ENCODE measurements at regions not wholly inside any gene's neighbourhood (a gene's known extent, or its start where the extent isn't known, plus 50 kb on each side); places are given as distances from the start of the nearest gene placed in this dataset.

GRCh38 chr12:127430401-127430800 lies 836.6 kb upstream of the TMEM132C start:
- TF ChIP-seq CTCF (IDR thresholded peaks at IDR 0.05 in 8 of 11, conservative IDR thresholded peaks at IDR 0.05 in 3 of 11) (no peak), POLR2A (IDR thresholded peaks at IDR 0.05) (no peak), POLR2AphosphoS5 (IDR thresholded peaks at IDR 0.05) (no peak)
